ENCODE measurements at regions not wholly inside any gene's neighbourhood (a gene's known extent, or its start where the extent isn't known, plus 50 kb on each side); places are given as distances from the start of the nearest gene placed in this dataset.

DNA sequence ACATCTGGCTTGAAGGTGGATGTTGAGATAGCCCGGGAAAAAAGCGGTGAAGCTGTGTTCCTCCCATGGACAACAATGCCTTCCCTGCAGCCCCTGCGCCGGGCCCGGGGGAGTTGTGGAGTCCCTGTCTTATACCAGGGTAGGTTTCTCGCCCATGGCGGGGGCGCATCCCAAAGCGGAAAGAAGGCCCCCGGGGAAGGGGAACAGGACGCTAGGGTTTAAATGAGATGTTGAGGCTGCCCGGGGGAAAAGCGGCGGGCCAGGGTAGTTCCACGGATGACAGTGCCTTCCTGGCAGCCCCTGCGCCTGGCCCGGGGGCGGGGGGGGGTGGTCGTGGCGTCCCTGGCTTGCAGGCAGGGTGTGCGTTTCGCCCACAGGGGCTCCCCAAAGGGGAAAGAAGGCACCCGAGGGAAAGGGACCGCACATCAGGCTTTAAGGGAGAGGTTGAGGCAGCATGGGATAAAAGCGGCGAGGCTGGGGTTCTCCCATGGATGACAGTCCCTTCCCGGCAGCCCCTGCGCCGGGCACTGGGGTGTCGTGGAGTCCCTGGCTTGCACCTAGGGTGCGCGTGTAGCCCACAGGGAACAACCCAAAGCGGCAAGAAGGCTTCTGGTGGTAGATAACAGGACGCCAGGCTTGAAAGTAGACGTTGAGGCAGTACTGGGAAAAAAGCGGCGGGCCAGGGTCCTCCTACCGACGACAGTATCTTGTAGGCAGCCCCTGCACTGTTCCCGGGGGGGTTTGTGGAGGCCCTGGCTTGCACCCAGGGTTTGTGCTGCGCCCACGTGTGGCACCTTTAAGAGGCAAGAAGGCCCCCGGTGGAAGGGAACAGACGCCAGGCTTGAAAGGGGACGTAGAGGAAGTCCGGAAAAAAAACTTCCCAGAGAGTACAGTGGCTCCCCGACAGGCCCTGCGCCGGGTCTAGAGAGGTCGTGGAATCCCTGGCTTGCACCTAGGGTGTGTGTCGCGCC is 160.8 kb upstream of the ALG10B start:
- no peak overlapping the region for H3K4me3 ChIP-seq
- H3K79me2 ChIP-seq (ENCODE audit: insufficient read depth): no peaks in the 10 kb centered on the region
- no peak overlapping the region for H2AFZ ChIP-seq
- 56 to 62% methylated on average over 46 to 52 of the region's 52 CpGs for WGBS, 2 experiments (ENCODE audit: low coverage in 1 of 2, low lambda C conversion rate in 2 of 2, missing lambda C conversion rate in 2 of 2)
- H3K9me3 ChIP-seq (ENCODE audit: low read depth): no peaks in the 10 kb centered on the region
- no peak overlapping the region for H3K9ac ChIP-seq
- H3K4me2 ChIP-seq (ENCODE audit: unreplicated experiment): no peak overlapping the region
- H3K4me1 ChIP-seq (ENCODE audit: insufficient read depth): no peaks in the 10 kb centered on the region
- no peaks in the 10 kb centered on the region for H3K27me3 ChIP-seq (replicated peaks; ENCODE audit: insufficient read depth)
- DNase-seq: no peak
- TF ChIP-seq EZH2phosphoT487 (IDR thresholded peaks at IDR 0.05; ENCODE audit: insufficient read depth, low read depth) (no peak), EZH2 (IDR thresholded peaks at IDR 0.05; ENCODE audit: insufficient read depth, poor library complexity, severe bottlenecking) (no peak)
- H3K36me3 ChIP-seq (ENCODE audit: low read depth): no peaks in the 10 kb centered on the region
- no peaks in the 10 kb centered on the region for H3K9me2 ChIP-seq (ENCODE audit: insufficient read depth)
- H3F3A ChIP-seq (ENCODE audit: insufficient read depth): no peaks in the 10 kb centered on the region
- H4K20me1 ChIP-seq (ENCODE audit: insufficient read depth): no peaks in the 10 kb centered on the region
- no peak overlapping the region for H3K27ac ChIP-seq
- in situ Hi-C loops (cut with MboI): no loop called here

DNA sequence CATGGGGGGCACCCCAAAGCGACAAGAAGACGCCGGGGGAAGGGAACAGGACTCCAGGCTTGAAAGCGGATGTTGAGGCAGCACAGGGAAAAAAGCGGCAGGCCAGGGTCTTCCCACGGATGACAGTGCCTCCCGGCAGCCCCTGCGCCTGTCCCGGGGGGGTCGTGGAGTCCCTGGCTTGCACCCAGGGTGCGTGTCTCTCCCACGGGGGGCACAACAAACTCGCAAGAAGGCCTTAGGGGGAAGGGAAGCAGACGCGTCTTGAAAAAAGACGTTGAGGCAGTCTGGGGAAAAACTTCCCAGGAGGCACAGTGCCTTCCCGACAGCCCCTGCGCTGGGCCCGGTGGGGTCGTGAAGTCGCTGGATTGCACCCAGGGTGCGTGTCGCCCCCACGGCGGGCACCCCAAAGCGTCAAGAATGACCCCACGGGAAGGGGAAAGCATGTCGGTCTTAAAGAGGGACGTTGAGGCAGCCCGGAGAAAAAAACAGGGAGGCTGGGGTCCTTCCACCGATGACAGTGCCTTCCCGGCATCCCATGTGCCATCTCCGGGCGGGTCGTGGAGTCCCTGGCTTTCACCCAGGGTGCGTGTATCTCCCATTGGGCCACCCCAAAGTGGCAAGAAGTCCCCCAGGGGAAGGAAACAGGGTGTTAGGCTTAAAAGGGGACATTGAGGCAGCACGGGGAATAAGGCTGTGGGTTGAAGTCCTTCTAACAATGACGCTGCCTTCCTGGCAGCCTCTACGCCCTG is 159.9 kb upstream of the ALG10B start:
- in situ Hi-C loops (cut with MboI): no loop called here
- Histone ChIP-seq H3K4me2 (ENCODE audit: unreplicated experiment) (no peak overlapping the region), H3K36me3 (ENCODE audit: low read depth) (no peaks in the 10 kb centered on the region), H3K4me1 (ENCODE audit: insufficient read depth) (no peaks in the 10 kb centered on the region), H2AFZ (no peak overlapping the region), H3K4me3 (no peak overlapping the region), H3K9ac (no peak overlapping the region), H3K27ac (no peak overlapping the region), H3K79me2 (ENCODE audit: insufficient read depth) (no peaks in the 10 kb centered on the region), H3K9me3 (ENCODE audit: low read depth) (no peaks in the 10 kb centered on the region), H3K27me3 (replicated peaks; ENCODE audit: insufficient read depth) (no peaks in the 10 kb centered on the region), H3F3A (ENCODE audit: insufficient read depth) (no peaks in the 10 kb centered on the region), H3K9me2 (ENCODE audit: insufficient read depth) (no peaks in the 10 kb centered on the region), H4K20me1 (ENCODE audit: insufficient read depth) (no peaks in the 10 kb centered on the region)
- DNase-seq: no peak
- no peak for TF ChIP-seq EZH2phosphoT487 (IDR thresholded peaks at IDR 0.05; ENCODE audit: insufficient read depth, low read depth)
- no peak for TF ChIP-seq EZH2 (IDR thresholded peaks at IDR 0.05; ENCODE audit: insufficient read depth, poor library complexity, severe bottlenecking)
- 69 to 70% methylated on average over 28 to 39 of the region's 39 CpGs for WGBS, 2 experiments (ENCODE audit: low coverage in 1 of 2, low lambda C conversion rate in 2 of 2, missing lambda C conversion rate in 2 of 2)

DNA sequence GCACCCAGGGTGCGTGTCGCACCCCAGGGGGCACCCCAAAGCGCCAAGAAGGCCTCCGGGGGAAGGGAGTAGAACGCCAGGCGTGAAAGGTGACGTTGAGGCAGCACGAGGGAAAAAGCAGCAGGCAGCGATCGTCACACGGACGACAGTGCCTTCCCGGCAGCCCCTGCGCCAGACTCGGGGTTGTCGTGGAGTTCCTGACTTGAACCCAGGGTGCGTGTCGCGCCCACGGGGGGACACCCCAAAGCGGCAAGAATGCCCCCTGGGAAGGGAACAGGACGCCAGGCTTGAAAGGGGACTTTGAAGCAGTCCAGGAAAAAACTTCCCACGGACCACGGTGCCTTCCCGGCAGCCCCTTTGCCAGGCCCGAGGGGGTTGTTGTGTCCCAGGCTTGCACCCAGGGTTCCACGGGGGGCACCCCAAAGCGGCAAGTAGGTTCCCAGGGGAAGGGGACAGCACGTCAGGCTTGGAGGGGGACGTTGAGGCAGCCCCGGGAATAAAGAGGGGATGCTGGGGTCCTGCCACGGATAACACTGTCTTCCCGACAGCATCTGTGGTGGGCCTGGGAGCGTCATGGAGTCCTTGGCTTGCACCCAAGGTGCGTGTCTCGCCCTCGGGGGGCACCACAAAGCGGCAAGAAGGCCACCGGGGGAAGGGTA is 159.2 kb upstream of the ALG10B start:
- no peak overlapping the region for H3K4me3 ChIP-seq
- no peak overlapping the region for H3K9ac ChIP-seq
- no peaks in the 10 kb centered on the region for H3F3A ChIP-seq (ENCODE audit: insufficient read depth)
- in situ Hi-C loops (cut with MboI): no loop called here
- H3K79me2 ChIP-seq (ENCODE audit: insufficient read depth): no peaks in the 10 kb centered on the region
- WGBS, 2 experiments (ENCODE audit: low coverage in 1 of 2, low lambda C conversion rate in 2 of 2, missing lambda C conversion rate in 2 of 2): 71 to 75% methylated on average over 35 to 39 of the region's 39 CpGs
- no peaks in the 10 kb centered on the region for H3K36me3 ChIP-seq (ENCODE audit: low read depth)
- no peaks in the 10 kb centered on the region for H3K4me1 ChIP-seq (ENCODE audit: insufficient read depth)
- H3K27me3 ChIP-seq (replicated peaks; ENCODE audit: insufficient read depth): no peaks in the 10 kb centered on the region
- TF ChIP-seq EZH2 (IDR thresholded peaks at IDR 0.05; ENCODE audit: insufficient read depth, poor library complexity, severe bottlenecking): no peak
- TF ChIP-seq EZH2phosphoT487 (IDR thresholded peaks at IDR 0.05; ENCODE audit: insufficient read depth, low read depth): no peak
- H3K9me2 ChIP-seq (ENCODE audit: insufficient read depth): no peaks in the 10 kb centered on the region
- no peak for DNase-seq
- H4K20me1 ChIP-seq (ENCODE audit: insufficient read depth): no peaks in the 10 kb centered on the region
- H2AFZ ChIP-seq: no peak overlapping the region
- H3K9me3 ChIP-seq (ENCODE audit: low read depth): no peaks in the 10 kb centered on the region
- H3K4me2 ChIP-seq (ENCODE audit: unreplicated experiment): no peak overlapping the region
- no peak overlapping the region for H3K27ac ChIP-seq

DNA sequence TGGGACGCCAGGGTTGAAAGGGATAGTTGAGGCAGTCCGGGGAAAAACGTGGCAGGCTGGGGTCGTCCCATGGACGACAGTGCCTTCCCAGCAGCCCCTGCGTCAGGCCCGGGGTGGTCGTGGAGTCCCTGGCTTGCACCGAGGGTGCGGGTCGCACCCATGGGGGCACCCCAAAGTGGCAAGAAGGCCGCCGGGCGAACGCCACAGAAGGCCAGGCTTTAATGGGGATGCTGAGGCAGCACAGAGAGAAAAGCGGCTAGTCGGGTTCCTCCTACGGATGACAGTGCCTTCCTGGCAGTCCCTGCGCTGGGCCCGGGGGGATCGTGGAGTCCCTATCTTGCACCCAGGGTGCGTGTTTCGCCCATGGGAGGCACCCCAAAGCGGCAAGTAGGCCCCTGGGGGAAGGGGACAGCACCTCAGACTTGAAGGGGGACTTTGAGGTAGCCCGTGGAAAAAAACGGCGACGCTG is 158.6 kb upstream of the ALG10B start:
- whole genome bisulfite sequencing, 2 experiments (ENCODE audit: low coverage in 1 of 2, low lambda C conversion rate in 2 of 2, missing lambda C conversion rate in 2 of 2): 76 to 79% methylated on average over 26 to 28 of the region's 28 CpGs
- Histone ChIP-seq H3K4me1 (ENCODE audit: insufficient read depth) (no peaks in the 10 kb centered on the region), H3K9ac (no peak overlapping the region), H3K4me3 (no peak overlapping the region), H3K36me3 (ENCODE audit: low read depth) (no peaks in the 10 kb centered on the region), H4K20me1 (ENCODE audit: insufficient read depth) (no peaks in the 10 kb centered on the region), H3F3A (ENCODE audit: insufficient read depth) (no peaks in the 10 kb centered on the region), H3K4me2 (ENCODE audit: unreplicated experiment) (no peak overlapping the region), H2AFZ (no peak overlapping the region), H3K79me2 (ENCODE audit: insufficient read depth) (no peaks in the 10 kb centered on the region), H3K9me3 (ENCODE audit: low read depth) (no peaks in the 10 kb centered on the region), H3K9me2 (ENCODE audit: insufficient read depth) (no peaks in the 10 kb centered on the region), H3K27me3 (replicated peaks; ENCODE audit: insufficient read depth) (no peaks in the 10 kb centered on the region), H3K27ac (no peak overlapping the region)
- no peak for TF ChIP-seq EZH2 (IDR thresholded peaks at IDR 0.05; ENCODE audit: insufficient read depth, poor library complexity, severe bottlenecking)
- TF ChIP-seq EZH2phosphoT487 (IDR thresholded peaks at IDR 0.05; ENCODE audit: insufficient read depth, low read depth): no peak
- in situ Hi-C loops (cut with MboI): no loop called here
- DNase-seq: no peak

All from GM23248 (cell line).